Right ventricle myocardium superior (tissue), 1 donor: ENCODE measurements at regions not wholly inside any gene's neighbourhood (a gene's known extent, or its start where the extent isn't known, plus 50 kb on each side); places are given as distances from the start of the nearest gene placed in this dataset.

Experiments used
- ATAC-seq: fragments of 200-7000 bp; cut with Tn5 transposase; one replicate; pipeline ENCODE4 v1.9.1; 2020; ENCODE audit warnings: mild to moderate bottlenecking; ENCODE audit not compliant: poor library complexity
- DNase-seq: peaks from one replicate; pipeline ENCODE4 v3.0.0-alpha.2; 2020
- intact Hi-C: fragments of 100-400 bp; cut with DNase I; formaldehyde crosslinking; loops from one replicate; pipeline ENCODE4 v1.11.2; 2022
- donor health status: DM: no; HTN: yes; CAD: no; lungs with severe emphysema.

DNA sequence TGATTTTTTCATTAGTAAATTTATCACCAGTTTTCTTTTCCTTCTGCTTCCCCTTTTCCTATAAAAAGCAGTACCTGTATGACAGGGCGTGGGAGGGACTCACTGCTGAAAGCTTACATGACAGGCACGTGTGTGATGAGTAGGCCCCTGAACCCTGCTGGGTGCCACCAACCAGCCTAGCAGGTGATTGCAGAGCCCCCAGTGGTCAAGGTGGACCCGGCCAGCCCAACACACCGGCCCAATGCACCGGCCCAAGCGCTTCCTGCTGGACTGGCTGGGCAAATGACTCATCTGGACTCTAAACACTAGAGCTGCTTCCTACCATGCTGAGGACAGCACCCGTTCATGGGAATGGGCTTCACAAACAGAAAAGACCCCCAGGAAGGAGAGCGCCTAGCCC lies 89.8 kb upstream of the TMEM72 start:
- intact Hi-C loops, result no loop called here
- DNase-seq, result no peak
- no peak for ATAC-seq

DNA sequence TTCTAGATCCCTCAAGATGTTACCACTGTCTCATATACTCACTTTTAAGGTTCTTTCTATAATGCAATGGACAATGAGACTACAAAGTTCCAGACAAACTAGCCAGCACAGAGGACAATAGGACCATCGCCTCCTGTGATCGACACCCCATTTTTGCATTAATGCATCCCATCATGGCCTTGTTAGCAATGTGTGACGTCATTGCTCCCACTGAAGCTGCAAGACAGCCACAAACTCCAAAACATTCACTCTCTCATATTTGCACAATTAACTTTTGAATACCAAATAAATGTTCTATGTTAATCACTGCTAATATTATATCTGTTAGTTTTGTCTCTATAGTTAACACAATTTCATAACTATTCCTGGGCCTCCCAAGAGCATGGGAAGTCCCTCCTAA lies 88.8 kb upstream of the TMEM72 start:
- no peak for ATAC-seq
- DNase-seq, result no peak
- intact Hi-C loops, result no loop called here

DNA sequence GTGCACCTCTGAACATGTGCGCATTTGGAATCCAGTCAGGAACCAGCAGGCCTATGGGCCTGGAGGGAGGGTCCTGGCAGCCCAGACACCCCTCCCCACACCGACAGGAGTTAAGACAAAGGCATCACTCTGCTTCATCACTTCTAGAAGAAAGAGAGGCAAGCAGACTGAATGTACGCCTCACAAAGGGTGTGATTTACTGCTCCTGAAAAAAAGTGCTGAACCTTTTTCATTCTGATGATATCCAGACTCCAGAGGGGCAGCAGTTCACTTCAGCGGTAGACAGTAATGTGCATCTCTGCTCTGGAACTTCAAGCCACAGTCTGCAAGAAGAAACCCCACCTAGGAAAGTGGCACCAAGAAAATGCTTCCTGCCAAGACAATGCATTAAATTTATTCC lies 88.2 kb upstream of the TMEM72 start:
- intact Hi-C loops, result no loop called here
- DNase-seq (no peak), ATAC-seq (no peak)

DNA sequence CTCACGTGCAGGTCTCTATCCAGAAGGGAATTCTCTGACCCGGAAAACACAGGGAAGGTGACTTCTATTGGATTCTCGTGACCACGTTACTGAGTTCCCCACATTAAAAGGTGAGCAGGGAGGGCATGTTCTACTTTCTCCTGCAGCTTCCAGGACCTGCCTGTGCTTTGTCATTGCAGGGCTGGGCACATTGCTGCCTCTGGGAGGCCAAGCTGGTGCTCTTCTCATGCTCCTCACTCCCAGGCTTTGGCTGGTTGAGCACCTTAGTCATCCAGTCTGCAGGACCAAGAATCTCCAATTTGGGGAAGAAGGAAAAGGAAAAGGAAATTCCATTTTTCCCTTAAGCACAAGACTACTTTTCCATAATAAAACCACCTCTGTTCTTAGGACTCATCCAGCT lies 86.5 kb upstream of the TMEM72 start:
- intact Hi-C loops, result no loop called here
- ATAC-seq (no peak), DNase-seq (no peak)

DNA sequence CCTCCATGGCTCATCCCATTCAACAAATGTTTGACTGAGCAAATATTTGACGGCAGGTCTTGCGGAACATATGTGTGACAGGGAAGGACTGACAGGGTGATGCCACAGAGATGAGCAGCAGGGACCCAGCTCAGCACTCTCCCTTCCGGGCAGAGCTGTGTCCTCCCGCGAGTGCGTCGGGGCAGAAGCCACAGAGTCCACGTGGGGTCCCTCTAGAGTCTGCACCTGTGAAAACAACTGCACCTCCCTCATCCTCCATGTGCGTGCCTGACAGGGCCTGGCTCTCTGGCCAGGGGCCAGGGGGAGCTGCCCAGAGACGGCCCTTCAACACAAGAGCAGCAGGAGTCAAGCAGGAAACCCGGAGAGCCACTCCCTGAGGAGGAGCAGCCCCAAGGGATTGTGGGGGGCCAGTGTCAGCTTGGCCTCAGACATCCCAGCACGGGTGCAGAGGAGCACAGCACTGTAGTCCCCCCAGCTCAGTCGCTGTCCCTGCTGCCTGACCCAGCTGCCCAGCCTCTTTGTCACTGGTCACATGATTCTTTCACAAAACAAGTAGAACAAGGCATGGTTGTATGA lies 83.6 kb upstream of the TMEM72 start:
- intact Hi-C loops, result no loop called here
- DNase-seq (peak; percentile 47), ATAC-seq (peak; percentile 58)

DNA sequence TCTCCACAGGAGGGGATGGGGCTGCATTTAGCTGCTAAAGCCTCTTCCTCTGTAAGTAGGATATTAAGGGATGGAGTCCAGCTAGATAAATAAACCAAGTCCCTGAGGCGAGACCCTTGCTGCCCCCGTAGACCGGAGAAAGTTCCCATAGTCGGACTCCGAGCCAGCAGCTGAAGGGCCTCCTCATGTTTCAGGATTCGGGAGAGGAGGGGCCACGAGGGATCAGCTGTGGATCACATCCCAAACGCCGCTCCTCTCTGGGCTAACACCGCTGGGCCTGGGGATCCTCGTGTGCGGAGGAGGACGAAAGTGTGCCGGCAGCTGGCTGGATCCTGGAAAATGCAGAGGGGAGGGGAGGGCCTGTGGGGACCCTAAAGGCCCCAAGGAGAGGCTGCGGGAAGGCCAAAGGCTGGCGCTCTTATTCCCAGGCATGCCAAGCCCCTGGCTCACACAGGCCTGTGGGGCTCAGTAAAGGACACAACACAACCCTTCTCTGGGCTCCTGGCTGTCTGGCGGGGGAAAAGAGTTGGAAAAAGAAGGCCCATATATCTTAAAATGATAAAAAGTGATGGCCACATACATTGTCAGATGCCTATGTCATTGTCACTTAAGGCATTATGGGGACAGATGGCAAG lies 82.5 kb upstream of the TMEM72 start:
- intact Hi-C loops, result no loop called here
- DNase-seq (peak; percentile 66), ATAC-seq (peak; percentile 90)

DNA sequence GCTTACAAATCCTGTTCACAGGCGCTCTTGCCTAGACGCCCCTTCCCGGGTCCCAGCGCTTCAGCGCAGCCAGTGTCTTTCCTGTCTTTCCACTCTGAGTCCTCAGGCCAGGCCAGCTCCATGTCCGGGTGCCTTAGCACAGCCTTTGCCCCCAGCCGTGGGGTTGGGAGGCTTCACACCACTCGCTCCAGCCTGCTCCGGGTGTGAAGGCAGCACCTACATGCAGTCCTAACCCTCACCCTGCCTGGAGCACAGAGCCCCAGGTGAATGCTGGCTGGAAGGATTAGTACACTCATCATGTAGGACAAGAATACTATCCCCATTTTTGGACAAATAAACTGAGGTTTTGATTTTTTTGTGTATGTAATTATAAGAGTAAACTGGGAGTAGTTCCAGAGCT lies 81.7 kb upstream of the TMEM72 start:
- DNase-seq (no peak), ATAC-seq (no peak)
- intact Hi-C loops, result no loop called here

DNA sequence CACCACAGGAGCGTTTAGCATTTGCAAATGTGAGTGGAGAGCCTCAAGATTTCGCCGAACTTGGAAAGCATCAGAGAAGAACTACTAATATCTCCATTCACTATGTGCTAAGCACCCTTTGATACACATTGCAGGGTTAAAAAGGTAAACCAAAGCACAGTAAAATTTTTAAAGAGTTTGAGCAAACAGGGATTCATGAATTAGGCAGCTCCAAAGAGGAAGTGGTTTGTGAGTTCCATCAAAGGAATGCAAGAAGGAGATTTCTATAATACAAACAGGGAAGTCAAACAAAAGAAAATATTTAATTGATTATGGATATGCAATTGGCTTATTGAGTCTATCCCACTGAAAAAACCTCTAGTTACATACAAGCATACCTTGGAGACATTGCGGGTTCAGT lies 81.1 kb upstream of the TMEM72 start:
- intact Hi-C loops, result no loop called here
- no peak for DNase-seq
- no peak for ATAC-seq

DNA sequence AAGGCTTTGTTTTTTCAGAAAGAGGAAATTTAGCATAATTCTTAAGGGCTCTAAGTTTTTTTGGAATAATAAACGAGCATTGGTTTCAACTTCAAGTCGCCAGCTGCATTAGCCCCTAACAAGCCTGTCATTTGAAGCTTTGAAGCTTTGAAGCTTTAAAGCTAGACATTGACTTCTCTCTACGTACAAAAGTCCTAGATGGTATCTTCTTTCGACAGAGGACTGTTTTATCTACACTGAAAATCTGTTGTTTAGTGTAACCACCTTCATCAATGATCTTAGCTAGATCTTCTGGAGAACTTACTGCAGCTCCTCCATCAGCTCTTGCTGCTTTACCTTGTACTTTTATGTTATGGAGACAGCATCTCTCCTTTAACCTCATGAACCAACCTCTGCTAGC lies 79.6 kb upstream of the TMEM72 start:
- DNase-seq, result no peak
- intact Hi-C loops, result no loop called here
- no peak for ATAC-seq

DNA sequence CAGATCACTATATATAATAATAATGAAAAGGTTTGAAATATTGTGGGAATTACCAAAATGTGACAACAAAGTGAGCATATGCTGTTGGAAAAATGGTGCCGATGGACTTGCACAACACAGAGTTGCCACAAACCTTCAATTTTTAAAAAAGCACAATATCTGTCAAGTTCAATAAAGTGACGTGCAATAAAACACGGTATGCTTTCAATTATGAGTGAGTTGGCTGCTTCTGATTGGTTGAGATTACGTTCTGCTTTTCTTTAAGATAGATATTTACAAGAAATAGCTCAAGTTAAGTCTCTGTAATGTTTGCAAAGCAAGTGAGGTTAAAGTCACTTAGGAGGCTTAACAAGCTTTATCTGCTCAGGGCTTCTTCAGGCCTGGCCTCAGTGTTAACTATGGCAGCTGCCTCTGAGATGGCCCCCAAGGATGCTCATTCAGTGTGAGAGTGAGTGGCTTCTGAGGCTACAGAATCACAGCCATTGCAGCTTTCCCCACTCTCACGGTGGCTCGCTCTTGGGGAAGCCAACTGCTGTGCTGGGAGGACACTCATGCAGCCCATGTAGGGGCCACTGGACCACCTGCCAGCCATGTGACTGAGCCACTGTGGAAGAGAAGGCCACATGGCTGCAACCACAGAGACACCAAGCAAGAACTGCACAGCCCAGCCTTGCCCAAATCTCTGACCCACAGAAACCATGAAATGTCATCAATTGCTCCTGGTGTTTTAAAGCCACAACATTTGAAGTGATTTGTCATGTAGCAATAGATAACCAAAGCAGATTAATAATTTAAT lies 78.3 kb upstream of the TMEM72 start:
- intact Hi-C loops, result no loop called here
- DNase-seq (no peak), ATAC-seq (no peak)

DNA sequence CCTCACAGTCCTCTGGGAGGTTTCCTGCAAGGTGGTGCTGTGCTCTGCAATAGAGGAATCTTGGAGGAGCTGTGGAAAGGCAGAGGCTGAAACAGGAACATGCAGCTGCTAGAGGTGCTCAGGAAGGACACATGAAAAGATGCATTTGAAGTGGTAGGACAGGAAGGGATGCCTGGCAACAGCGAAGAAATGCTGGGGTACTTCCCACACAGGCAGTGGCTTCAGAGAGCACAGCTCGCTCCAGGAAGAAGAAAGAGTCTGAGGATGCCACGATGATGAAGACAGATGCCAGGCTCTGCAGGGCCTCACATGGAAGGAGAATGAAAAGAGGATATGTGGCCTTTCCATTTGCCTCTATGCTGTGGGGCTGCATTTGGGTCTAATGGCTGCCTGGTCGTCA lies 77.0 kb upstream of the TMEM72 start:
- DNase-seq (no peak), ATAC-seq (no peak)
- intact Hi-C loops, result no loop called here

DNA sequence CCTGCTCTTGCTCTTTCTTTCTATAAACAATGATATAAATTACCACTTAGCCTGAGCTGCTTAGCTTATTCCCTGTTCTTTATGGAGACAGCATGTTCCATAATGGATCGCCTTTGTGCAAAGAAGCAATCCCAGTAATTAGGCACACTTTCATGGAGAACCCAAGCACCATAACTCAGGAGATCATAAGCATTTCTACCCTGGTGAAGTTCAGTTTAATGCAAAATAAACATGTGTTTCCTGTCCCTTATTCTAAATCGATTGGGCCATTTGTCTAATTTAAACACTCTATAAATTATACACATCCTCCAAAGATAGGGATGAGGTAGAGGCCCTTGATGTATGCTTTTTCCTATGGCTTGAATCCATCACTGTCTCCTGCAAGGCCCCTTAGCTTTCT lies 75.8 kb upstream of the TMEM72 start:
- ATAC-seq, result no peak
- no peak for DNase-seq
- intact Hi-C loops, result no loop called here

DNA sequence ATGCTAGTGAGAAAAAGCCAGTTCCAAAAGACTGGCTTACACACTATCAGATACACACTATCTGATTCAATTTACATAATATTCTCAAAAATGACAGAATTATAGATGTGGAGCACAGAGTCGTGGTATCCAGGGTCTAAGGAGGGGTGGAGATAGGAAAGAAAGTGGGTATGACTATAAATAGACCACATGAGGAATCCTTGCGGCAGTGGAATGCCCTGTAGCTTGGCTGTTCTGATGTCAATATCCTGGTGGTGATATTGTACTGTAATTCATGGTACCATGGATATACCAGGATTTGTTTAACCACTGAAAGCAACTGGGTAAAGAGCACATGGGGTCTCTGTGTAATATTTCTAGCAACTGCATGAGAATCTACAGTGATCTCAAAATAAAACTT lies 67.7 kb upstream of the TMEM72 start:
- intact Hi-C loops, result no loop called here
- no peak for DNase-seq
- no peak for ATAC-seq

DNA sequence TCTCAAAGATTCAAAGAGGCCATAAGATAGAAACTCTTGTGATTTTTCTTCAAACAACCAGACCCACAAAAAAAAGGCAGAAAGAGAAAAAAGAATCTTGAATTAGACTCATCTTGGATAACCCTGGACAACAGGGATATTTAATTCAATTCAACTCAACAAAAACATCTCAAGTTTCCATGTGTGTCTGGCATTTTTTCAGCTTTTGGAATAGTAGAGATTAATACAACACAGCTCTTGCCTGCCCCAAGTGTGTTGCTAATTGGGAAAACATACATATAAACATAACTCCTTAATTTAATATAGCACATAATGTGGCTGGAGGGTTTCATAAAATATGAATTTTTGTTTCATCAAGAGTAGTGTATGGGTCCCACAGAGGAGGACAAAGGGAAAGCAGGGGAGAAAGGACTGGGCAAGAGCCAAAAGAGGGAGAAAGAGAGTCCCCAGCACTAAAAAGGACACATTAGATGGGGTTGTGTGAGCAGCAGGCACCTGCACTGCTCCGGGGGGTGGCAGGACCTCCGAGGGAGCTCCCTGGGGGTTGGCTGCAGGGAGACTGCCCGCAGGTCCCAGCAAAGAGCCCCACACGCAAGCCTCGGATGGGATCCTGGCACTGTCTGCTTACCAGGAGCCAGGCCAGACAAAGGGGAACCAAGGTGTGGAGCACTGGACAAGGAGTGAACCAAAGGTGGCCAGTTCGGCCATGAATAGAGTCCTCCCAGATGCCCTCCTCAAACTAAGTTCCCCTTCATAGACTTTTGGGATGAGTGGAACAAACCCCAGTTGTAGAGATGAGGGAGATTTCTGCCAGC lies 65.6 kb upstream of the TMEM72 start:
- intact Hi-C loops, result no loop called here
- ATAC-seq (no peak), DNase-seq (no peak)

DNA sequence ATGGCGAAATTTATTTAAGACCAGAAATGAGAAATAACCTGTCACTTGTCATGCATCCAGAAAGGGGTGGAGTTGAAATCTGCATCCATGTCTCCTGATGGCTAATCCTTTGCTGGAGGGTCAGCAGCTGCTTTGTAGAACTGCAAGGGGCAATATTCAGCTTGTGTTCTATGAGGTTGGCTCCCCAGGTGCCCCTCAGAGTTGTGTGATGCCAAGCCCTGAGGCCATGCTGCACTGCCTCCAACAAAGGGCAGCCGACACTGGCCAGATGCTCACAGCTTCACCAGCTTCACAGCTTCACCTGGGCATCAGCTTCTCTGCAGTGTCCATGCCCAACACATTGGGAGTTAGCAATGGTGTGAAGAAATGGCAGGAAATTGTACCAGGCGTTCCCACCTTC lies 64.0 kb upstream of the TMEM72 start:
- intact Hi-C loops, result no loop called here
- DNase-seq (no peak), ATAC-seq (no peak)

DNA sequence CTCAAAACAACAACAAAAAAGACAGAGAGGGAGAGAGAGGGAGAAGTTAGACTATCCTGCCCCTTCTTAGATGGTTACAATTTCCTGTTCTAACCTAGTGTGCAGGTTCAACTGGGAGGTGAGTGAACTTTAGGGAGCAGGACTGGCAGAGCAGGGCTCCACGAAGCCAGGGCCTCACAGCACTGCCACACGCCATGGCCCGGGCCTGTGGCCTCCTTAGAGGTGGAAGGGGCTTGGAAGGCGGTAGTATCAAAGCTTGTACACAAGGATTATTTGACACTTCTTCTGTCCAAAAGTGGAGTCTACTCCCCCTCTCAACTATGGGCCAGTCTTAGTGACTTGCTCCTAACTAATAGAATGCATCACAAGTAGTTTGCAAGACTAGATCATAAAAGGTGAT lies 62.9 kb upstream of the TMEM72 start:
- DNase-seq, result peak; percentile 27
- no peak for ATAC-seq
- intact Hi-C loops, result no loop called here

DNA sequence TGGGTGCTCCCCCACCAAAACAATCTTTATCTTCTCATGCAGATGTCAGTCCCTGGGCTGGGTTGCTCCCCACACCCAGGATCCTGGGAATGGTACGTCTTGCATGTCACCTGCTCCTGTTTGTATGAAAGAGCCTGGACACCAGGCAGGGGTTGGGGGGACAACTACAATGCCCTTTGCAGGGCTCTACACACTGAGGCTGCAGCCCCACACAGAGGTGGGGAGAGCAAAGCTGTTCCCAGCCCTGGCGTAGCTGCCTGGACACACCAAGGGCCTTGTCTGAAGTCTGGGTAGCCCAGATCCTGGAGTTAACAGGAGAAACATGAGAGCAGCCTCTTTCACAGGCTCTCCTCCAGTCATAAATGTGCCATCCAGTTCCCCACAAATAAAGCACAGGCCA lies 61.2 kb upstream of the TMEM72 start:
- intact Hi-C loops, result no loop called here
- DNase-seq (no peak), ATAC-seq (no peak)

DNA sequence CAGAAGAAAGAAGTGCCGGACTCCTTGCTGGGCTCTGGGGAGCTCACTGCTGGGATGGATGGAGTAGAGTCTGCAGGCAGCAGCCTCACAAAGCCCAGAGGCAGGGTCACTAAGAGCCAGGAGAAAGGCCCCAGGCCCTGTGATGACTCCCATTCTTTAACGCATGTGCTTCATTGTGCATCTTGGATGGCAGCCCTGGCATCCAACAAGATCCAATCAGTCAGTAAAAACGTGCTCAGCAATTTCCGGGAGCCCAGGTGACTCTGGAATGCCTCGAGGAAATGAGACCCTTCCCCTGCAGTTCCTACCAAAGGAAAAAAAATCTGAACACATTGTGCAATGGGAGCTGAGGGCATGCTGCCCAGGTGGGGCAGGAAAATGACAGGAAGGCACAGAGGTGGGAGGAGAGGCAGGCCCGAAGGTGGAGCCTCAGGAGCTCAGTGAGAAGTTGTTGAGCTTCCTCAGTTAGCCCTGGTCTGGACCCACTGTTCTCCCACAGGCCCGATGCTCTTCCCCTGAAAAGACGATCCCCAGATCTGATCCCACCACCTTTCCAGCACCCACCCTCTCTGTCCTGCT lies 60.7 kb upstream of the TMEM72 start:
- no peak for DNase-seq
- intact Hi-C loops, result no loop called here
- ATAC-seq, result no peak

DNA sequence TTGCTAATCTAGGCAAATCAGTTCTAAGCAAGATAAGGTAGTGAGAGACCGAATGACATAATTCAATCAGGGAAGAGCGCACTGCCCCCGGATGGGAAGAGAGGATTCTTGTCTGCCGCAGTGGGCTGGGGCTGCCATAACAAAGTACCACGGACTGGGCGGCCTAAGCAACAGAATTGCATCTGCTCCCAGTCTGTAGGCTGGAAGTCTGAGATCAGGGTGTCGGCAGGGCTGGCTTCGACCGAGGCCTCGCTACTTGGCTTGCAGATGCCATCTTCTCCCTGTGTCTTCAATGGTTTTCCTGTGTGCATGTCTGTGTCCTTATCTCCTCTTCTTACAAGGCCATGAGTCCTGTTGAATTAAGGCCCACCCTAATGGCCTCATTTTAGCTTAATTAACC lies 59.7 kb upstream of the TMEM72 start:
- DNase-seq (peak; percentile 22), ATAC-seq (no peak)
- intact Hi-C loops, result no loop called here
